SHP77 (cell line): ENCODE measurements at regions not wholly inside any gene's neighbourhood (a gene's known extent, or its start where the extent isn't known, plus 50 kb on each side); places are given as distances from the start of the nearest gene placed in this dataset.
"Not testable (repeated sequence)": the region's sequence is repeated elsewhere in the genome, so short reads cannot be mapped to it uniquely, and the experiment has no call there.

Experiments used
- DNase-seq, 2 experiments: peaks; one replicate each; lab custom pipeline; 2025; lab: John Stamatoyannopoulos, UW

DNA sequence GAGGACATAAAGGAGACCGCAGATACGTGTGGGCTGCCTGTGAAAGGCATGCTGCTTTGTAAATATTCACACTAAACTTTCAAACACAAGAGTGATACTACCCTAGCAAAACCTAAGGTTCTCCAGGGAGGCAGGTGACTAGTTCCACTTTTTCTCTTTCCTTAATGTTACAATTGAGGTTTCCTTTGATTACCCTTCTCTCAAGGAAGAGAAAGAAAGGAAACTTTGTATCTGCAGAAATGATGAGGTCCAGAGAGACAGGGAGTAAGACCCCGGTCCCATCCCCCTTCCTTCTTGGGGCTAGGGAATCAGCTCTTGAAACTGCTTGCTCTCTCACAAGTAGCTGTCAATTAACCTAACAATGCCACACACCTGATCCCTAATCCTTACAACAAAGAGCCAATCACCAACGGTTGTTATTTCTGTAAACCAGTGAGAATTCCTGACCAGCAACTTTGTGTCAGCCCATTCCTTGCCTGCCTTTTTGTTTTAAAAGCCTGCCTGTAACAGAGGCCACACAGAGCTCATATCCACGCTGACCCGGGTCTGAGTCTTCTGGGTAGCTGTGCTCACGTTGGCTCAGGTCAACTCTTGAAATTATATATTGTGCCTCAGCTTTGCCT, 754.8 kb upstream of the FRG1 start:
- no peak for DNase-seq

DNA sequence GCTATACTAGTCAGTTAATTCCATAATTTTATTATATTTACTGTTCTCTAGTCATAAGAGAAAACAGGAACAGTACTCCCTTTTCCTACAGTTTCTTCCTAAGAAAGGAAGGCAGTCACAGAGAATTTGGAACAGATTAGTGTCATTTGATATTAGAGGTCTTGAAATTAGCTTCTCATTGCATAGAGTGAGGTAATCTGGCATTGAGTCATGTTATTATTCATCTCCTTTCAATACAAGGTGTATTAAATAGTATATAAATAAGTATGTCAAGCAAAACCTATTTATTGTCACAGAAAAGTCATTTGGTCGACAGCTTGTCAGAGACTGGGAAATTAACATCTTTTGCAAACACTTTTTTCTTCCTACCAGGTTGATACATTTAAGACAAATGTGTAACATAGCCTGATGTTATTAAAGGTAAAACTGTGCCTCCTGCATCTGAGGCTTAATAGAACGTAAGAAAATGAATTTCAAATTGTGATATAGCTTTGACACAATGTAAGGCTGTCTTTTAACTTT, 753.1 kb upstream of the FRG1 start:
- DNase-seq: no peak

GRCh38 chr4:189198624-189199023, 742.0 kb upstream of the FRG1 start:
- DNase-seq: no peak

DNA sequence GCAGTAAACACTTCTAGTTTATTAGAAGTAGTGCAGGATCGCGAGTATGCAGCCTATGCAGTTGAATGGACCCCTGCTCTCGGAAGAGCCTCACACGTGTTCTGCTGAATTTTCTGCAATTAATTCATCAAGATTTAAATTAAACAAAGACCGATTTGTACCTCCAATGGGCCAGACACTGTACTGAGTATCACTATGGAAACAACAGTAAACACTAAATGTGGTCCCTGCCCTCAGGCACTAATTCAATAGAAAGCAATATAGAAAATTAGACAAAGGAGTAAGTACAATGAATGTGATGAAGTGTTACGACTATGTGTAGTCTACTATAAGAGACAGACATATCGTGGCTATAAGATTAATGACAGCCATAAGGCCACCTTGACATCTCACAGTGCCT, 740.3 kb upstream of the FRG1 start:
- no peak for DNase-seq

DNA sequence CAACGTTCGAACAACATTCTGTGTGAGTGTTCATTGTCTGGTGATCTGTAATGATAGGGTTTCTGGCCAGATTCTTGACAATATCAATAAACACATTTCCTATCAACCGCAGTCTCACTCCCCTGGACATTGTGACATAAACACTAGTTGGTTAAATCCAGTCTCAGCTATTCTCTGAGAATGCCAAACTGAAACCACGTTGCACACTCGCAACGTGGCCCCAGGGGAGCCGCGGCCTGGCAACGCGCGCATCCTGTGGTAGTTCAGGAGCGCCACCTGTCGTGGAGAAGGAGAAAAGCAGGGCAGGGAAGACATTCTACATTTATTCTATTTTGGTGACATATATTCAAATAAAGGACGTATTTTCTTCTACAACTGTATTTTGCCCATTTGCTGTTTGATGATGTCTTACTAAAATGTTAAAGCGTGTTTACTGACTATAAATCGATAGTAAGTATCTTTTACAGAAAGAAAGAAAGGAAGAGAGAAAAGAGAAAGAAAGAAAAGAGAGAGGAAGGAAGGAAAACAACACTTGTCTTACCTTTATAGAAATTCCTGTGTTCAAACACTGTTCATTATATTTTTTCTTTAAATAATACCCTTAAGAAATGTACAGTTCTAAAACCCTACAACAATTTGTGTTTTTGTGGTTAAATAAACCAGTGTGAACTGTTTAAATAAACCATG, 738.3 kb upstream of the FRG1 start:
- DNase-seq: peak; percentile 39 to 49

GRCh38 chr4:189202869-189203271, 737.8 kb upstream of the FRG1 start:
- peak in 1 of 2 experiments; percentile 15 for DNase-seq

- no peak for DNase-seq
These were observed 736.1 kb upstream of the FRG1 start for GRCh38 chr4:189204616-189205015.

- DNase-seq: peak in 1 of 2 experiments; percentile 7
These were observed 733.7 kb upstream of the FRG1 start for GRCh38 chr4:189206953-189207352.

DNA sequence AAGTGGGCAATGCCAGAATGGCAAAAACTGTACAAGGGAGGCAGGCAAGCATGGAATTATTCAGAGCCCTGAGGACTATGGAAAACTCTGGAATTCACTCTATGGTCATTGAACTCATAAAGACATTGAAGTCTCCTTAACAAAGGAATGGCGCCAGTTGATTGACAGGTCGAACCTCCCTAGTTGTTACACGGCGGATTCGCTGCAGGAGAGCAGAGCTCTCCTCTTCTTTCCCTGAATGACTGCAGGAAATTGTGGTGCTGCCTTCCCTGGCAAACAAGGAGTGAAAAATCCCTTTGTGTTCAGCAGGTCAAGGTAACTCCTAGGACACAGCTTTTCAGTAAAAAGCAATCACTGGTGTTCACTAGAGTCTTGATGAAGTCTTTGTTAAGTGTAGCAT, 732.8 kb upstream of the FRG1 start:
- DNase-seq: no peak

- no peak for DNase-seq
These were observed 725.1 kb upstream of the FRG1 start for GRCh38 chr4:189215574-189215973.

DNA sequence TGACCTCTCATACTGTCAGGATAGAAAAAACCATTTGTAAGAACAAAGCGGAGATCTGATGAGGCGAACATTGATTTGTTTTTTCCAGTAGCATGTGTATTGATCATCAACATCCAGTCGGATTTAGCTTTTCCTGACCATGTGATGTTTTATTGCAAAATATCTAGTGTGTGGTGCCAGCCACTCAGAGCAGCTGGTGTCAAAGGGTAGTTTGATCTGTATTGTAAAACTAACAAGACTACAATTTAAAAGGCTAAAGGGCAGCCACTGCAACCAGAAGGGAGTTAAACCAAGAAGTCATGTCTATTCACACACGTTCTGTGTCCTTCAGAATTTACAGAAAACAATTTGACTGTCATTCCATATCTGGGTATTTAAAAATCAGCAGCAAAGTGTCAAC, 719.0 kb upstream of the FRG1 start:
- no peak for DNase-seq

GRCh38 chr4:189228726-189229125, 711.9 kb upstream of the FRG1 start:
- DNase-seq: no peak

DNA sequence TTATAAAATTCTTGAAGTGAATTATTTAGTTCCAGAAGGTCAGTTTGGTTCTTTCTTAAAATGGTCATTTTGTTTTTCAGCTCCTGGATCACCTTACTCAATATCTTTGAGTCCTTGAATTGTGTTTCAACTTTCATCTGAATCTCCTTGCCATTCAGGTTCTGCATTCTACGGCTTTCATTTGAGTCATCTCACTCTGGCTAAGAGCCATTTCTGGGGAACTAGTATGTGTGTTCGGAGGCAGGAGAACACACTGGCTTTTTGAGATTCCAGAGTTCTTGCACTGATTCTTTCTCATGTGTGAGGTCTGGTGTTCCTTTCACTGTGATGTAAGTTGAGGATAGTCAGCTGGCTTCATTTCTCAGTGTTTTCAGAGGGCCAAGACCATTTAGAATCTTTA, 708.4 kb upstream of the FRG1 start:
- DNase-seq: no peak

DNA sequence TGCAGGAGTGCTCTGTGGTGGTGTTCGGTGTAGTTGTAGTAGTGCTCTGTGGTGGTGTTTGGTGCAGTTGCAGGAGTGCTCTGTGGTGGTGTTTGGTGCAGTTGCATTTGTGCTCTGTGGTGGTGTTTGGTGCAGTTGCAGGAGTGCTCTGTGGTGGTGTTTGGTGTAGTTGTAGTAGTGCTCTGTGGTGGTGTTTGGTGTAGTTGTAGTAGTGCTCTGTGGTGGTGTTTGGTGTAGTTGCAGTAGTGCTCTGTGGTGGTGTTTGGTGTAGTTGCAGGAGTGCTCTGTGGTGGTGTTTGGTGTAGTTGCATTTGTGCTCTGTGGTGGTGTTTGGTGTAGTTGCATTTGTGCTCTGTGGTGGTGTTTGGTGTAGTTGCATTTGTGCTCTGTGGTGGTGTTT, 706.9 kb upstream of the FRG1 start:
- DNase-seq: not testable (repeated sequence)

DNA sequence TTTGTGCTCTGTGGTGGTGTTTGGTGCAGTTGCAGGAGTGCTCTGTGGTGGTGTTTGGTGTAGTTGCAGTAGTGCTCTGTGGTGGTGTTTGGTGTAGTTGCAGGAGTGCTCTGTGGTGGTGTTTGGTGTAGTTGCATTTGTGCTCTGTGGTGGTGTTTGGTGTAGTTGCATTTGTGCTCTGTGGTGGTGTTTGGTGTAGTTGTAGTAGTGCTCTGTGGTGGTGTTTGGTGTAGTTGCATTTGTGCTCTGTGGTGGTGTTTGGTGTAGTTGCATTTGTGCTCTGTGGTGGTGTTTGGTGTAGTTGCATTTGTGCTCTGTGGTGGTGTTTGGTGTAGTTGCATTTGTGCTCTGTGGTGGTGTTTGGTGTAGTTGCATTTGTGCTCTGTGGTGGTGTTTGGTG, 705.7 kb upstream of the FRG1 start:
- not testable (repeated sequence) for DNase-seq

GRCh38 chr4:189235599-189235998, 705.1 kb upstream of the FRG1 start:
- DNase-seq: no peak

DNA sequence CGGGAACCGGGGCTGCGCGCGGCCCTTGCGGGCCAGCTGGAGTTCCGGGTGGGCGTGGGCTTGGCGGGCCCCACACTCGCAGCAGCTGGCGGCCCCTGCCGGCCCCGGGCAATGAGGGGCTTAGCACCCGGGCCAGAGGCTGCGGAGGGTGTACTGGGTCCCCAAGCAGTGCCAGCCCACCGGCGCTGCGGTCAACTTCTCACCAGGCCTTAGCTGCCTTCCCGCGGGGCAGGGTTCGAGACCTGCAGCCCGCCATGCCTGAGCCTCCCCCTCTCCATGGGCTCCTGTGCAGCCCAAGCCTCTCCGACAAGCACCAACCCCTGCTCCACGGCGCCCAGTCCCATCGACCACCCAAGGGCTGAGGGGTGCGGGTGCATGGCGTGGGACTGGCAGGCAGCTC, 704.4 kb upstream of the FRG1 start:
- DNase-seq: not testable (repeated sequence)

DNA sequence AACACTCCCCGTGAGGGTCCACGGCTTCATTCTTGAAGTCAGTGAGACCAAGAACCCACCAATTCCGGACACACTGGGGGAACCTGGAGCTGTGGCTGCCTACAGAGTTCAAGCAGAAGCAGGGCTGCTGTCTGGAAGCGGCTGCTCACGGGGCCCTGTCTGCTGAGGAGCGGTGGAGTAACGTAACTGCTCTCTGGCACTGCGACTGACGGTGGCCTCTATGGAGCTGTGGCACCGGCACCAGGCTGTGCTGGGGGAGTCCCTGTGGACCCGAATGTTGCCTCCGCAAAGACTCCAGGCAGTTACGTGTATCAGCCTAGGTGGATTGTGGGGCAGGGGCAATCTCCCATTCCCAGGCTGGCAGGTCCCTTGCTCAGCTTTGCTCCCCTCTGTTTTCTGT, 703.3 kb upstream of the FRG1 start:
- no peak for DNase-seq

- DNase-seq: no peak
These were observed 685.0 kb upstream of the FRG1 start for GRCh38 chr4:189255636-189256035.

- no peak for DNase-seq
These were observed 679.2 kb upstream of the FRG1 start for GRCh38 chr4:189261475-189261874.

DNA sequence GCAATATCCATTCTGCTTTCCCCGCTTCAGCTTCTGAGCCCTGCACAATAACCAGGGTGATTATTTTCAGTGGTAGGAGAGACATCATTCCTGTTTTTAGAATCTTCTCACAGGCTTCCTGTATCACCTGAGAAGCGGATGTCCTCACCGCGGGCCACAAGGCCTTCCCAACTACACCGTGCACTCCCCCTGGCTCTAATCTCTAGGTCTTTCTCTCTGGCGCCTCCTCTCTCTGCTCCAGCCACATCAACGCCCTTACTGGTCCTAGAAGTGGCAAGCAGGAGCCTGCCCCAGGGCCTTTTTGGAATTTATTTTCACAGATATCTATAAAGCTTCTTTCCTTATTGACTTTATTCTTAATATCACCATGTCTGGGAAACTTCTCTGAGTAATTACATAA, 675.2 kb upstream of the FRG1 start:
- DNase-seq: no peak

DNA sequence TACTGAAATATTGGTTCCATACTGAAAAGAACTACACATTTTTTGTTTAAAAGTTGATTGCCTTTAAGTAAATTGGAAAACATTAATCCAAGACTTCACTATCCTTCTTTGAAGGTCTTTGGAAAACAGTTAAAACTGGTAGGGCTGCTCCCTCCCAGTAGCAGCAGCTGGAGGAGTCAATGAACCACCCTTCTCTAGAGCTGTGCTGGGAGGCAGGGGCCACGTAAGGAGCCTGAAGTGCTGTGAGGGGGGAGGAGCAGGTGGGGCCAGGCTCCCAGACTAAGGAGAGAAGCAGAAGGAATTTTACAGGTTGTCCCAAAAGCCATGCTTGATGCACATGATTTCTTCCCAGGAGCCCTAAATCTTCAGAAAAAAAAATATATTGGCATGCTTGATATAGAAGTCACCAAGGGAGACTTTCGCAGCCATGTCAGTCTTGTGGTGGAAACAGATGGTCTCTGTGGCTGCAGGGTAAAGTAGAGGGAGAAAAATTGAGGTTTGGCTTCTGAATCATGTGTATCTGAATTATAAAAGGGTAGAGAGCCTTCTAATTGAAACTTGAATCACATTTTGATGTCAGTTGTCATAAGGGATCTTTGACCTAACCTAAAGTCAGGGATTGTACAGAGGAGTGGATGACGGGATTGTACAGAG, 673.2 kb upstream of the FRG1 start:
- DNase-seq: no peak

DNA sequence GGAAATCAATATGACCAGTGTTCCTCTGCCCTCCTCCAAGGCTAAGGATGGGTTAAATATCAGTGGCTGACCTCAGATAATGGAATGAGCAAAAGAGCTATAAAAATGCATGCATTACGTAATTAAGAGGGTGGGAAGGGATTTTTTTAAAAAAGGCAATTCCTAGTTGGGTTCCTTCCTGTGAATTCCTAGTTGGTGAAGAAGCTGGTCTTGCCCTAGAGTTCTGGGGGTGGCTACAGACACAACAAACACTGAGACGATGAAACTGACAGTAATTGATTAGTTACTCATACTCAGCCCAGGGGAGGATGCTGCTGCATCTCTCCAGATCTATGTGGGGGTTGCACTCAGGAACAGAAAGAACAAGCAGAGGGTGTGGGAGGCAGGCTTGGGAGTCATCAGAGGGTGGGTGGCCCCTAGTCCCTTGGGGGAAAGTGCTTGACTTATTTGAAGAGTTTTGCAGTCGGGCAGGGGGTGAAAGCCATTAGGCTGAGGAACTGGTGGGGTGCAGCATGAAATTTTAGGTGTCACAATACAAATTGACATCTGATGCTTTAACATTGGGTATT, 662.0 kb upstream of the FRG1 start:
- DNase-seq: no peak
